BE2C (cell line): ENCODE measurements at regions not wholly inside any gene's neighbourhood (a gene's known extent, or its start where the extent isn't known, plus 50 kb on each side); places are given as distances from the start of the nearest gene placed in this dataset.
"Not testable (repeated sequence)": the region's sequence is repeated elsewhere in the genome, so short reads cannot be mapped to it uniquely, and the experiment has no call there.

Source experiments
- DNase-seq: peaks from one replicate; pipeline ENCODE4 v3.0.0-alpha.2; 2020
- H3K27me3 ChIP-seq: fragments of 250-450 bp; sonication (Bioruptor Pico); 2 replicates; pipeline ENCODE4 v1.5.1; 2020; ENCODE audit warnings: mild to moderate bottlenecking
- H3K36me3 ChIP-seq: fragments of 250-450 bp; sonication (Bioruptor Pico); 2 replicates; pipeline ENCODE4 v1.5.1; 2020; ENCODE audit warnings: mild to moderate bottlenecking
- H3K4me1 ChIP-seq: fragments of 250-450 bp; sonication (Bioruptor Pico); 2 replicates; pipeline ENCODE4 v1.5.1; 2020
- H3K4me3 ChIP-seq: 2 replicates; pipeline ENCODE4 v1.5.1; 2011; ENCODE audit warnings: low read depth, low read length
- H3K9me3 ChIP-seq: fragments of 250-450 bp; sonication (Bioruptor Pico); 2 replicates; pipeline ENCODE4 v1.5.1; 2020
- TF ChIP-seq, protein P1 (sequence below): IDR thresholded peaks from 2 replicates; pipeline ENCODE4 v1.5.1; 2012; ENCODE audit warnings: mild to moderate bottlenecking, low read depth, low read length

DNA sequence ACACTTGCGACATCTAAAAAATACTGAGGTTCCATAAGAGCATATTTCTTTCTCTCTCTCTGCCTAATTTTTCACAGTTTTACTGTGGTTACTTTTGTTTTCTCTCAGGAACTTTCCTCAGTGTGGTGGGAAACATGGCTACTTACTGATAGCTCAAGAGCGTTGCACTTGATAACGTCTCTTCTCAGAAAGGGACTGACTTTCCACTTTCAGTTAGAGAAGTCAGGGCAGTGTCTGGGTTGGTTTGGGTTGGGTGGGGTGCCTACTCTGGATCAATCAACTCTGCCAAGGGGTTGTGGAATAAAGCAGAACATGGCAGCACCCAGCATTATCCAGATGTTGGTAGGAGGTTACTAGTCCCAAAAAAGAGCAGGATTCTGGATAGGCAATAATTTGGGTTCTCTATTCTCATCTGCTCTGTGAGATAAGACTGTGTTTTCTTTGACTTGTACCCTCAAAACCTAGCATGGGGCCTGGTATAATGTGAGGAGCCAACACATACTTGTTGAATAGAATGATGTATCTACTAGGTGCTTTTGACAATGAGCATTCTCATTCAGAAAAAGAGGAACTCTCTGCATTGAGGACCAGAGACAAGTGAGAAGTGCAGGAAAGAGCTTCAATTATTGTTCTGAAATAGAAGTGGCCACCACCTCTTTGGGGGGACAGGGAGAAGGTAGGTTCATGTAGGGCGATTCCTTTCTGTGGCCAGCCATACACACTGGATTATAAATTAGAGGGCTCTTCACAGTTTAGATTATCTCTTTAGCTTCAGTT is 315.7 kb downstream of the REEP3 start:
- Histone ChIP-seq H3K9me3 (no peaks in the 10 kb centered on the region), H3K4me1 (peaks cover 27% of the 10 kb centered on the region), H3K36me3 (no peaks in the 10 kb centered on the region), H3K4me3 (no peak overlapping the region), H3K27me3 (no peaks in the 10 kb centered on the region)
- no peak for DNase-seq
- TF ChIP-seq, protein P1, sequence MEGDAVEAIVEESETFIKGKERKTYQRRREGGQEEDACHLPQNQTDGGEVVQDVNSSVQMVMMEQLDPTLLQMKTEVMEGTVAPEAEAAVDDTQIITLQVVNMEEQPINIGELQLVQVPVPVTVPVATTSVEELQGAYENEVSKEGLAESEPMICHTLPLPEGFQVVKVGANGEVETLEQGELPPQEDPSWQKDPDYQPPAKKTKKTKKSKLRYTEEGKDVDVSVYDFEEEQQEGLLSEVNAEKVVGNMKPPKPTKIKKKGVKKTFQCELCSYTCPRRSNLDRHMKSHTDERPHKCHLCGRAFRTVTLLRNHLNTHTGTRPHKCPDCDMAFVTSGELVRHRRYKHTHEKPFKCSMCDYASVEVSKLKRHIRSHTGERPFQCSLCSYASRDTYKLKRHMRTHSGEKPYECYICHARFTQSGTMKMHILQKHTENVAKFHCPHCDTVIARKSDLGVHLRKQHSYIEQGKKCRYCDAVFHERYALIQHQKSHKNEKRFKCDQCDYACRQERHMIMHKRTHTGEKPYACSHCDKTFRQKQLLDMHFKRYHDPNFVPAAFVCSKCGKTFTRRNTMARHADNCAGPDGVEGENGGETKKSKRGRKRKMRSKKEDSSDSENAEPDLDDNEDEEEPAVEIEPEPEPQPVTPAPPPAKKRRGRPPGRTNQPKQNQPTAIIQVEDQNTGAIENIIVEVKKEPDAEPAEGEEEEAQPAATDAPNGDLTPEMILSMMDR = no peak

DNA sequence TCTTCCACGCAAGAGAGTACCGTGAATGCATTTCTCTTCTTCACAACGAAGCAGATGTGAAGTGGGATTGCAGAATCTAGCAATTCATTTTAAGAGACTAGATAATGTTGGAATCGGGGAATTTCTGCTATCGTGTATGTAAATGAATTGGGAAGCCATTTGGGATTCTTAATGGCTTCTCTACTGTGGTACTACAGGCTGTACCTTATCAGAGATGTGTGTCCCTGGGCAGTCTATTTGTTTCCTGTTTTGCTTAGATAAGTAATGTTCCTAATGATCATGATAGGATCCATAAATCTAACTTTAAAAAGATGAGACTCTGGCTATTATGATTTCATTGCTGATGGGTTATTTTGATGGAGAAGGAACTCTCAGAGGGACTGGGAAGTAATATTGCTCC is 320.6 kb downstream of the REEP3 start:
- no peaks in the 10 kb centered on the region for H3K36me3 ChIP-seq
- no peak for DNase-seq
- peaks cover 40% of the 10 kb centered on the region for H3K4me1 ChIP-seq
- H3K9me3 ChIP-seq = no peaks in the 10 kb centered on the region
- TF ChIP-seq, protein P1 = no peak
- peak overlapping the region; percentile 23 for H3K4me3 ChIP-seq
- H3K27me3 ChIP-seq = no peaks in the 10 kb centered on the region

DNA sequence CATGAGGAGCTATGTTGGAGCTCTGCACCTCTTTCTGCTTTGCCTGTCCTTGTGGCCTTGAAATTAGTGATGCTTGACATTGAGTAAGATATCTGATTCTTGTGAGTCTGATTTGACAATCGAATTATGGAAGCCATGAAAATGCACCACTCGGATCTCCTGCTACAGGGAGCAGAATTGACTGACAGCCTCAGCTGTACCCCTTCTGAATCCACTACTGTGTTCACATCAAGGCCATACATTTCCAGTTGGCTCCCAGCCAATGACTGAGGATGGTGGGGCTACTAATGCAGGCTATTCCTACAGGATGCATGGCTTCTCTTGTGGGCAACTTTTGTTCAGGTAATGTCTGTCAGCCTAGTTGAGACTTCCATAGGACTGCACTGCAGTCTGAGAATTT is 321.9 kb downstream of the REEP3 start:
- peaks cover 5% of the 10 kb centered on the region; the same call in 1 of the 2 replicates for H3K9me3 ChIP-seq
- no peaks in the 10 kb centered on the region for H3K27me3 ChIP-seq
- TF ChIP-seq, protein P1 = no peak
- peaks cover 43% of the 10 kb centered on the region for H3K4me1 ChIP-seq
- no peaks in the 10 kb centered on the region for H3K36me3 ChIP-seq
- peak; percentile 43 for DNase-seq
- no peak overlapping the region for H3K4me3 ChIP-seq

DNA sequence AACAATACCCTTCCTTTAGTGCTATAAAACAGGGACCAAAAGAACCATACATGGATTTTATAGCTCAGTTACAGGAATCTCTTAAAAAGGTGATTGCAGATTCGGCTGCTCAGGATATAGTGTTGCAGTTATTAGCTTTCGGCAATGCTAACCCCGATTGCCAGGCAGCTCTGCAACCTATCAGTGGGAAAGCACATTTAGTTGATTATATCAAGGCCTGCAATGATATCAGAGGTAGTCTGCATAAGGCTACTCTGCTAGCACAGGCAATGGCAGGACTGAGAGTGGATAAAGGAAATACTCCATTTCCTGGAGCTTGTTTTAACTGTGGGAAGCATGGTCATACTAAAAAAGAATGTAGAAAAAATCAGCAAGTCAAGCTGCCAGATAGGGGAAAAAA is 327.7 kb downstream of the REEP3 start:
- not testable (repeated sequence) for H3K27me3 ChIP-seq, H3K4me1 ChIP-seq, H3K9me3 ChIP-seq, H3K36me3 ChIP-seq
- DNase-seq = peak; percentile 55
- peak overlapping the region; percentile 4; the same call in 1 of the 2 replicates for H3K4me3 ChIP-seq

GRCh38 chr10:63862860-63863259 is 341.7 kb downstream of the REEP3 start:
- Histone ChIP-seq H3K4me3 (no peak overlapping the region), H3K4me1 (peaks cover 14% of the 10 kb centered on the region), H3K9me3 (no peaks in the 10 kb centered on the region), H3K36me3 (no peaks in the 10 kb centered on the region), H3K27me3 (no peaks in the 10 kb centered on the region)
- TF ChIP-seq, protein P1 = no peak
- no peak for DNase-seq

- Histone ChIP-seq H3K36me3 (no peaks in the 10 kb centered on the region), H3K27me3 (no peaks in the 10 kb centered on the region), H3K9me3 (no peaks in the 10 kb centered on the region), H3K4me3 (no peak overlapping the region), H3K4me1 (peaks cover 14% of the 10 kb centered on the region)
- DNase-seq = no peak
- TF ChIP-seq, protein P1 = peak; percentile 26; the same call in 1 of the 2 replicates
These were observed 344.0 kb downstream of the REEP3 start for GRCh38 chr10:63865210-63865609.
